GM12892 (cell line): ENCODE measurements at regions not wholly inside any gene's neighbourhood (a gene's known extent, or its start where the extent isn't known, plus 50 kb on each side); places are given as distances from the start of the nearest gene placed in this dataset.
"Not testable (repeated sequence)": the region's sequence is repeated elsewhere in the genome, so short reads cannot be mapped to it uniquely, and the experiment has no call there.

ENCODE experiments used
- POLR2A ChIP-seq: IDR thresholded peaks from 2 replicates; pipeline ENCODE4 v1.6.1; 2011; ENCODE audit warnings: low read depth, low read length, control low read depth
- POLR2AphosphoS5 ChIP-seq: IDR thresholded peaks from 2 replicates; pipeline ENCODE4 v1.6.1; 2011; ENCODE audit warnings: low read depth, low read length, control low read depth

- not testable (repeated sequence) for TF ChIP-seq POLR2A, POLR2AphosphoS5
Measured at GRCh38 chr9:41075671-41076070, 52.8 kb downstream of the FOXD4L6 start.
